Naive thymus-derived CD4-positive, alpha-beta T cell (primary cell): ENCODE measurements at regions not wholly inside any gene's neighbourhood (a gene's known extent, or its start where the extent isn't known, plus 50 kb on each side); places are given as distances from the start of the nearest gene placed in this dataset.
A peak's percentile ranks its signal among the peaks of the same experiment; 100 is the strongest.

Experiments used
- ATAC-seq: fragments of 150-1000 bp; cut with Tn5 transposase; 2 replicates; pipeline ENCODE4 v1.10.0; 2021; ENCODE audit warnings: mild to moderate bottlenecking, moderate library complexity
- CTCF ChIA-PET: fragments of 350-600 bp; sonication (Branson Sonifier 250); formaldehyde crosslinking; loops from one replicate; lab custom pipeline; 2021; ENCODE audit warnings: antibody characterized with exemption; lab: Charles Lee
- POLR2A ChIA-PET: fragments of 350-600 bp; sonication (Branson Sonifier 250); formaldehyde crosslinking; loops from one replicate; lab custom pipeline; 2021; ENCODE audit warnings: antibody characterized with exemption, inconsistent platforms; lab: Charles Lee
- DNase-seq, 9 donors: peaks; one replicate each; pipeline versions ENCODE4 v3.0.0 to v3.0.0-alpha.2; 2020 to 2022; ENCODE audit warnings: mixed read lengths in 1 of 9
- H3K27ac ChIP-seq: one replicate; pipeline ENCODE4 v1.7.0; 2013; ENCODE audit warnings: mild to moderate bottlenecking, low read depth, low read length, moderate library complexity
- H3K27me3 ChIP-seq, 2 donors: one replicate each; pipeline ENCODE4 v1.7.0; 2013; ENCODE audit warnings: low read length in 2 of 2, mild to moderate bottlenecking in 2 of 2, moderate library complexity in 2 of 2; ENCODE audit not compliant: control insufficient read depth in 2 of 2, insufficient read depth in 2 of 2
- H3K36me3 ChIP-seq, 3 experiments: 1 replicate in 2 of 3; 2 replicates in 1 of 3; pipeline ENCODE4 v1.7.0; 2013; ENCODE audit warnings: low read length in 3 of 3, mild to moderate bottlenecking in 3 of 3, moderate library complexity in 1 of 3; ENCODE audit not compliant: insufficient read depth in 3 of 3, control insufficient read depth in 2 of 3
- H3K4me1 ChIP-seq, 2 donors: one replicate each; pipeline ENCODE4 v1.7.0; 2013; ENCODE audit warnings: low read length in 2 of 2, mild to moderate bottlenecking in 2 of 2, moderate library complexity in 1 of 2; ENCODE audit not compliant: control insufficient read depth in 2 of 2, insufficient read depth in 2 of 2
- H3K4me3 ChIP-seq: 2 replicates; pipeline ENCODE4 v1.7.0; 2013; ENCODE audit warnings: mild to moderate bottlenecking, low read length
- H3K9me3 ChIP-seq, 3 experiments: 1 replicate in 2 of 3; 2 replicates in 1 of 3; pipeline ENCODE4 v1.7.0; 2013; ENCODE audit warnings: low read length in 3 of 3; ENCODE audit not compliant: control insufficient read depth in 2 of 3
- H3K27ac Mint-ChIP-seq, 9 donors: one replicate each; pipeline ENCODE4 v1.8.0; 2020 to 2022; ENCODE audit warnings: mixed read lengths in 9 of 9, mild to moderate bottlenecking in 8 of 9, moderate library complexity in 5 of 9, inconsistent platforms in 2 of 9
- H3K27me3 Mint-ChIP-seq, 5 donors: one replicate each; pipeline ENCODE4 v1.8.0; 2021 to 2022; ENCODE audit warnings: mixed read lengths in 5 of 5, mild to moderate bottlenecking in 1 of 5
- H3K36me3 Mint-ChIP-seq, 5 donors: one replicate each; pipeline ENCODE4 v1.8.0; 2020 to 2022; ENCODE audit warnings: mixed read lengths in 5 of 5, mild to moderate bottlenecking in 3 of 5, inconsistent platforms in 1 of 5
- H3K4me1 Mint-ChIP-seq, 7 donors: one replicate each; pipeline ENCODE4 v1.8.0; 2020 to 2022; ENCODE audit warnings: mixed read lengths in 7 of 7, mild to moderate bottlenecking in 3 of 7, inconsistent platforms in 1 of 7
- H3K4me3 Mint-ChIP-seq, 10 donors: one replicate each; pipeline ENCODE4 v1.8.0; 2020 to 2022; ENCODE audit warnings: mild to moderate bottlenecking in 10 of 10, mixed read lengths in 10 of 10, moderate library complexity in 6 of 10, inconsistent platforms in 2 of 10
- H3K9me3 Mint-ChIP-seq, 11 donors: one replicate each; pipeline ENCODE4 v1.8.0; 2020 to 2022; ENCODE audit warnings: mixed read lengths in 11 of 11, mild to moderate bottlenecking in 4 of 11, inconsistent platforms in 1 of 11, moderate library complexity in 1 of 11
- intact Hi-C, 2 donors: fragments of 100-400 bp; cut with micrococcal nuclease; formaldehyde crosslinking; loops; one replicate each; pipeline ENCODE4 v1.15.1; 2023

DNA sequence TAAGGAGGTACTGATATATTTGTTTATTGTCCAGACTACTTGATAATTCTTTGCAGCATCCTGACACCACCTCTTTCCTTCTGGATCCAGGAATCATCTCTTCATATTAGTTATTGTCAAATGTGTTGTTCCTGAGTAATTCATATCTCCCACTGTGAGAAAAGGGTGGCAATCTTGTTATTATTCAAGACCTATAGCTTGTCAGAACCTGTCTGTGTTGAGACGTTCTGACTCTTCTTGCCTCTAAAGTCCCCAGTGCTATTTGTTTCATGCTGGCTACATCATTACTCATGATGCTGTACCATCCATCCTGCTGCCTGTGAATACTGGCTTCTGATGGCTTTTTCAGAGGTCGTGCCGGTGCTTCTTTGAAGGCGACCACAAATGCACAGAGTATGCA, 68.7 kb upstream of the TAF11L2 start:
- Mint-ChIP-seq H3K36me3 (no peaks in the 10 kb centered on the region), H3K9me3 (peaks cover 0 to 12% (median 4%) of the 10 kb centered on the region in 11 donors), H3K4me1 (no peaks in the 10 kb centered on the region), H3K27me3 (no peaks in the 10 kb centered on the region), H3K27ac (no peak overlapping the region), H3K4me3 (no peak overlapping the region)
- ChIA-PET CTCF (no interaction called here), POLR2A (no interaction called here)
- H3K27ac ChIP-seq, result no peak overlapping the region
- no peaks in the 10 kb centered on the region for H3K36me3 ChIP-seq
- H3K9me3 ChIP-seq, result no peaks in the 10 kb centered on the region
- intact Hi-C loops, result no loop called here
- H3K27me3 ChIP-seq, result no peaks in the 10 kb centered on the region
- ATAC-seq, result no peak
- H3K4me3 ChIP-seq, result no peak overlapping the region
- DNase-seq, result no peak
- H3K4me1 ChIP-seq, result no peaks in the 10 kb centered on the region

DNA sequence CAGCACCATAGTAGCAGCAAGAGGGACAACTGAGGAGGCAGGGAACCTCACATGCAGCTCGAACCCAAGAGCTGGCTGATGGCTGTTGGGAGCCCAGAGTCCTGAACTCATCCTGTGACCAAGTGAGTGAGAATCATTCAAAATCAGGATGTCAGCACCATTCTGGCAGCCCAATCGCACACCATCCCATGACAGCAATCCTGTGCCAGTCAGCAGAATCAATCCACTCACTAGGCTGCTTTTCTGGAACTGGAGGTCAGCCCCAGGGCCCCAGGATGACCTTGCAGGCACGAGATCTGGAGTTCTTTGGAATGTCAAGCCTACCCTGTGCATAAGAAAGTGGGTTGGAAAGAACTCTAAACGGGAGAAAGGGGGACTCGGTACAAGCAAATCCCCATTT, 67.8 kb upstream of the TAF11L2 start:
- Histone ChIP-seq H3K4me1 (no peaks in the 10 kb centered on the region), H3K9me3 (no peaks in the 10 kb centered on the region), H3K27ac (no peak overlapping the region), H3K4me3 (no peak overlapping the region), H3K27me3 (no peaks in the 10 kb centered on the region), H3K36me3 (no peaks in the 10 kb centered on the region)
- CTCF ChIA-PET, result no interaction called here
- POLR2A ChIA-PET, result no interaction called here
- Mint-ChIP-seq H3K9me3 (peaks cover 0 to 12% (median 4%) of the 10 kb centered on the region in 11 donors), H3K36me3 (no peaks in the 10 kb centered on the region), H3K27me3 (no peaks in the 10 kb centered on the region), H3K27ac (no peak overlapping the region), H3K4me1 (no peaks in the 10 kb centered on the region), H3K4me3 (no peak overlapping the region)
- no peak for DNase-seq
- ATAC-seq, result no peak
- intact Hi-C loops, result no loop called here

DNA sequence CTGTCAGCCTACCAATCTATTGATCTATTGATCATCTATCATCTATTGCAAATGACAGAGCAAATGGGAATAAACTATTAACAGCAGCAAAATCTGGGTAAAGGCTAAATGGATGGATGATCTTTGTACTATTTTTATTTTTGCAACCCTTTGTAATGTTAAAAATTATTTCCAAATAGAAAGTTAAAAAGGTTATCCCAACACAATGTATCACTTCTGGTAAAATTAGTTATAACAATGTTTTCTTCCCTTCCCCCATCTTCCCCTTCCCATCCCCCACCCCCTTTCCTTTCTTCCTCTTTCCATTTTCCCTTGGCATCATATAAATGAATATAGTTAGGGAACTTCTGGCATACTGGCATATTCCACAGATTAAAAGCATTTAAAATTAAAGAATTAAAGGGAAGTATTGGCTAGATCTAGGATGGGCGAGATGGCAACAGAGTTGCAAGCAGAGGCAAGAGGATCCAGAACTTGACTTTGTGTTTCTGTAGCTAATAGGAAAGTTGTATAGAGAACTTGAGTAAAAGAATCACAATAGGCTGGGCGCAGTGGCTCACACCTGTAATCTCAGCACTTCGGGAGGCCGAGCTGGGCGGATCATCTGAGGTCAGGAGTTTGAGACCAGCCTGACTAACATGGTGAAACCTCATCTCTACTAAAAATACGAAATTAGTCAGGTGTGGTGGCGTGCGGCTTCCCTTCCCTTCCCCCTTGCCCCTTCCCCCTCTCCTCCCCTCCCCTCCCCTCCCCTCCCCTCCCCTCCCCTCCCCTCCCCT, 66.6 kb upstream of the TAF11L2 start:
- Histone ChIP-seq H3K4me1 (no peaks in the 10 kb centered on the region), H3K9me3 (no peaks in the 10 kb centered on the region), H3K27ac (no peak overlapping the region), H3K36me3 (no peaks in the 10 kb centered on the region), H3K27me3 (no peaks in the 10 kb centered on the region), H3K4me3 (no peak overlapping the region)
- no peaks in the 10 kb centered on the region for H3K36me3 Mint-ChIP-seq
- peaks cover 0 to 12% (median 4%) of the 10 kb centered on the region in 11 donors for H3K9me3 Mint-ChIP-seq
- ChIA-PET POLR2A (no interaction called here), CTCF (no interaction called here)
- intact Hi-C loops, result no loop called here
- no peak for ATAC-seq
- H3K4me1 Mint-ChIP-seq, result peaks cover 0 to 6% (median 0%) of the 10 kb centered on the region in 7 donors
- no peak overlapping the region for H3K4me3 Mint-ChIP-seq
- no peak for DNase-seq
- peaks cover 0 to 2% (median 0%) of the 10 kb centered on the region in 5 donors for H3K27me3 Mint-ChIP-seq
- H3K27ac Mint-ChIP-seq, result no peak overlapping the region

DNA sequence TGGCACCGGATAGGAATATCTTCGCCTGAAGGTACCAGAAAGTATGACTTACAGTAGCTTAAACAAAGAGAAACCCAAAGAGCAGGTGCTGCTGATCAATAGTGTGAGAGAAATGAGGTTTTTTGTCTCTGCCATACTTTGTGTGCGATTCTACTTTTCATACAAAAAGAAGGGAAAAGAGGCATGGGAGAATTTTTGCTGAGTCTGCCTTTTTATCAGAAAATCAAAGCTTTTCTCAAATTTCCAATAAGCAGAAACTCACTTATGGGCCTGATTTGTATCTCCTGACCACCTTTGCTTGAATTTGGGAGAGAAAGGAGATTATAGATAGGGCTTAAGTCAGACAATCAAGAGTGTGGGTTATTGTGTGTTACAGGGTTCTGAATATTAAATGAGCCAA, 65.5 kb upstream of the TAF11L2 start:
- Histone ChIP-seq H3K27me3 (no peaks in the 10 kb centered on the region), H3K36me3 (no peaks in the 10 kb centered on the region), H3K27ac (no peak overlapping the region), H3K9me3 (no peaks in the 10 kb centered on the region), H3K4me3 (no peak overlapping the region), H3K4me1 (no peaks in the 10 kb centered on the region)
- no peaks in the 10 kb centered on the region for H3K36me3 Mint-ChIP-seq
- H3K4me1 Mint-ChIP-seq, result peaks cover 0 to 9% (median 5%) of the 10 kb centered on the region in 7 donors
- CTCF ChIA-PET, result no interaction called here
- ATAC-seq (no peak), DNase-seq (no peak)
- H3K4me3 Mint-ChIP-seq, result no peak overlapping the region
- no peak overlapping the region for H3K27ac Mint-ChIP-seq
- peaks cover 0 to 10% (median 0%) of the 10 kb centered on the region in 5 donors for H3K27me3 Mint-ChIP-seq
- POLR2A ChIA-PET, result no interaction called here
- H3K9me3 Mint-ChIP-seq, result peaks cover 0 to 20% (median 8%) of the 10 kb centered on the region in 11 donors
- intact Hi-C loops, result no loop called here

DNA sequence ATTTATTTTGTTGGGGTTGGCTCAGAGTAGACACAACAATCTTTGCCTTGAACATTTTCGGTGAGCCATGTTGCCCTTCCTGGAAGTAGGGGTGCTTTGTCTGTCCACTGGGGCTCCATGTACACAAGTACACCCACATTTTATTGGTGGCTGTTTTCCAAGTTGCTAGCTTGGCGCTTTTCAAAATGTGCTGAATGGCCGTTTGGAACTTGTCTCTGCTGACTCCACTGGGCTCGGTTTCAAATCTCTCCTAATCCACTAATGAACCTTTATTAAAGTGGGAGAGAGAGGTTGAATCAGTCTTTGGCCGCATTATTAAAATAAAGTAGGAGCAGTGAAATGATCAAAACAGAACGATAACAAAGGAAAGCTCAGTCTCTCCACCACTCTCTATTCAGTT, 64.6 kb upstream of the TAF11L2 start:
- Mint-ChIP-seq H3K27me3 (peaks cover 0 to 10% (median 0%) of the 10 kb centered on the region in 5 donors), H3K9me3 (peaks cover 0 to 19% (median 7%) of the 10 kb centered on the region in 11 donors), H3K36me3 (no peaks in the 10 kb centered on the region), H3K4me1 (peaks cover 0 to 9% (median 5%) of the 10 kb centered on the region in 7 donors), H3K27ac (no peak overlapping the region), H3K4me3 (no peak overlapping the region)
- H3K9me3 ChIP-seq, result no peaks in the 10 kb centered on the region
- POLR2A ChIA-PET, result no interaction called here
- no peak overlapping the region for H3K27ac ChIP-seq
- intact Hi-C loops, result no loop called here
- ATAC-seq (no peak), DNase-seq (no peak)
- H3K27me3 ChIP-seq, result no peaks in the 10 kb centered on the region
- H3K4me1 ChIP-seq, result no peaks in the 10 kb centered on the region
- CTCF ChIA-PET, result no interaction called here
- no peak overlapping the region for H3K4me3 ChIP-seq
- no peaks in the 10 kb centered on the region for H3K36me3 ChIP-seq

DNA sequence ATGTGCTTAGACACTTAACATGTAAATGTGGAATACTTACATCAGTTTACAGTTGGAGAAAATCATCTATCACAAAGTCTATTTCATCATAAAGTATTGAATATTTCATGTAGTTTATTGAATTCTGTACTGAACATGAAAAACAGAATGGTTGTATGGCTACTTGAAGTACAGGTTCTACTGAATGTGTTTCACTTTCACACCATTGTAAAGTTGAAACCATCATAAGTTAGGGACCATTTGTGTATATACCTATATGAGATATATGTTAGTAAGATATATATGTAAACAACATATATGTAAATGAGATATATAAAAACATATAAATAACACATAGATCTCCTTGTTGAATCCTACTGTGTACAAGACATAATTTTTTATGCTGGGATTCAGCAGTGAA, 63.0 kb upstream of the TAF11L2 start:
- ChIA-PET CTCF (no interaction called here), POLR2A (no interaction called here)
- Mint-ChIP-seq H3K36me3 (peaks cover 0 to 3% (median 0%) of the 10 kb centered on the region in 5 donors), H3K9me3 (peaks cover 3 to 27% (median 10%) of the 10 kb centered on the region in 11 donors), H3K4me1 (peaks cover 0 to 9% (median 5%) of the 10 kb centered on the region in 7 donors), H3K27me3 (peaks cover 0 to 10% (median 0%) of the 10 kb centered on the region in 5 donors), H3K4me3 (no peak overlapping the region), H3K27ac (no peak overlapping the region)
- H3K27ac ChIP-seq, result no peak overlapping the region
- no peaks in the 10 kb centered on the region for H3K36me3 ChIP-seq
- intact Hi-C loops, result no loop called here
- ATAC-seq (no peak), DNase-seq (no peak)
- H3K4me3 ChIP-seq, result no peak overlapping the region
- no peaks in the 10 kb centered on the region for H3K27me3 ChIP-seq
- no peaks in the 10 kb centered on the region for H3K9me3 ChIP-seq
- no peaks in the 10 kb centered on the region for H3K4me1 ChIP-seq

DNA sequence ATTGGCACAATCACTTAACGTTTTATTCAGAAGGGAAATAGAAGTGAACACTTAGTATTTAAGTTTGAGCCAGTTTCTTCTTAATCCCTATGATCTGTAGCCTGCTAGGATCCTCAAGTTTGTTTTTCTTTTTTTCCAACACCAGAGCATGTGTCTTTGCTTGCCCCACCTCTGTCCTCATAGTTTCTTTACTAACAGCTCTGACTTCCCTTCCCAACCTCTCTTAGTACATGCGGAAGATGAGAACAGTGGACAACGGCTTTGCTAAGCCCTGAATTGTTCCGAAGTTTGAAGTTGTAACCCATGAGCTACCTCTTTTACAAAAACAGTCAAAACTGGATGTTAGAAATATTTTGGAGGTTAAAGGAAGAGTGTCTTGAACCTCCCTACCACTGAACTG, 61.7 kb upstream of the TAF11L2 start:
- ChIA-PET POLR2A (no interaction called here), CTCF (no interaction called here)
- Mint-ChIP-seq H3K36me3 (peaks cover 0 to 6% (median 0%) of the 10 kb centered on the region in 5 donors), H3K27ac (no peak overlapping the region), H3K27me3 (peaks cover 0 to 10% (median 0%) of the 10 kb centered on the region in 5 donors), H3K9me3 (peaks cover 7 to 38% (median 11%) of the 10 kb centered on the region in 11 donors), H3K4me1 (peaks cover 0 to 9% (median 5%) of the 10 kb centered on the region in 7 donors), H3K4me3 (peak overlapping the region in 4 of 10 donors; percentile 2 to 44 (median 20))
- H3K4me1 ChIP-seq, result no peaks in the 10 kb centered on the region
- H3K9me3 ChIP-seq, result no peaks in the 10 kb centered on the region
- no peak overlapping the region for H3K27ac ChIP-seq
- H3K36me3 ChIP-seq, result no peaks in the 10 kb centered on the region
- intact Hi-C loops, result no loop called here
- H3K27me3 ChIP-seq, result no peaks in the 10 kb centered on the region
- no peak overlapping the region for H3K4me3 ChIP-seq
- peak; percentile 67 for ATAC-seq
- DNase-seq, result no peak
